IgD-negative memory B cell (primary cell): ENCODE measurements at regions not wholly inside any gene's neighbourhood (a gene's known extent, or its start where the extent isn't known, plus 50 kb on each side); places are given as distances from the start of the nearest gene placed in this dataset.
"Not testable (repeated sequence)": the region's sequence is repeated elsewhere in the genome, so short reads cannot be mapped to it uniquely, and the experiment has no call there.

Experiments used
- H3K27ac Mint-ChIP-seq, 3 donors: one replicate each; pipeline ENCODE4 v1.8.0; 2020 to 2022; ENCODE audit warnings: mild to moderate bottlenecking in 3 of 3, mixed read lengths in 3 of 3, moderate library complexity in 1 of 3
- H3K27me3 Mint-ChIP-seq: one replicate; pipeline ENCODE4 v1.8.0; 2021; ENCODE audit warnings: mixed read lengths
- H3K36me3 Mint-ChIP-seq: one replicate; pipeline ENCODE4 v1.8.0; 2020; ENCODE audit warnings: mild to moderate bottlenecking, mixed read lengths
- H3K4me1 Mint-ChIP-seq, 3 donors: one replicate each; pipeline ENCODE4 v1.8.0; 2020 to 2022; ENCODE audit warnings: mixed read lengths in 3 of 3, mild to moderate bottlenecking in 1 of 3
- H3K4me3 Mint-ChIP-seq, 4 donors: one replicate each; pipeline ENCODE4 v1.8.0; 2020 to 2022; ENCODE audit warnings: mild to moderate bottlenecking in 4 of 4, mixed read lengths in 4 of 4, moderate library complexity in 3 of 4
- H3K9me3 Mint-ChIP-seq, 3 donors: one replicate each; pipeline ENCODE4 v1.8.0; 2020 to 2021; ENCODE audit warnings: mixed read lengths in 3 of 3, mild to moderate bottlenecking in 1 of 3

DNA sequence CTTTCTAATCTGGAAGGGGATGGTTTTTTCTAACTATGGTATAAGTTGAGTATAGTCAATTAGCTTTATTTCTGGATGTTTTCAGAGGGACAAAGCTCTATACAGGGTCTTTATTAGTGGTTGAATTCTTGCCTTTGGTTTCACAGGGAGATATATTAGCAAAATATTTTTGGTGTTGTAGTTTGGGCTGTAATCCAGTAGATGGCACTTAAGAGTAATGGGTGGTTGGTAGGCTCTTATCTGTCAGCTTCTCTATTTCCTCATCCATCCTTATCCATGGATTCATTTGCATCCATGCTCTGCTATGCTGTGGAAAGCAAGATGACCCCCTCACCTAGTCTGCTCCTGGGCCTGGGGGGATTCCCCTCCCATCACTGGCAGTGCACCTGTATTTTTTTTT lies 363.6 kb upstream of the CYLC2 start:
- no peaks in the 10 kb centered on the region for H3K36me3 Mint-ChIP-seq
- no peak overlapping the region for H3K27ac Mint-ChIP-seq
- no peaks in the 10 kb centered on the region for H3K27me3 Mint-ChIP-seq
- H3K4me3 Mint-ChIP-seq: no peak overlapping the region
- no peaks in the 10 kb centered on the region for H3K4me1 Mint-ChIP-seq
- peaks cover 0 to 13% (median 8%) of the 10 kb centered on the region in 3 donors for H3K9me3 Mint-ChIP-seq

DNA sequence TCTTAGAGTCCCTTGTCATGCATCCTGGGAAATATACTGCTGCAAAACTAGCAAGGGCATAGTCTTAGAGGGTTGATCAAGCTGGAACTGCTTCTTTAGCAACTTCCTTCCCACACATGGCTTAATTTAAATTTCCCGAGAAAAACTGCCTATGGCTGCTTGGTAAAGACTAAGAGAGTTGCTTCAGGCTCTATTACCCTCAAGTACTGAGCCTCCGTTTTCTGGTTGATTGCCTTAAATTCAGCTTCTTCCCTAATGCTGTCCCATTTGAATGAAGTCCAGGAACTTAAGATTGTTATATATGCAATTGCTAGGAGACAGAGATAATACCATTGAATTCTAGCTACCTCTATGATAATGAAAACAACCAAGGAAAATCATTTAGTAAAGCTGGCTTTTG lies 385.7 kb upstream of the CYLC2 start:
- H3K4me3 Mint-ChIP-seq: no peak overlapping the region
- no peaks in the 10 kb centered on the region for H3K27me3 Mint-ChIP-seq
- H3K27ac Mint-ChIP-seq: no peak overlapping the region
- peaks cover 2% of the 10 kb centered on the region for H3K36me3 Mint-ChIP-seq
- H3K4me1 Mint-ChIP-seq: no peaks in the 10 kb centered on the region
- peaks cover 1 to 11% (median 6%) of the 10 kb centered on the region in 3 donors for H3K9me3 Mint-ChIP-seq

DNA sequence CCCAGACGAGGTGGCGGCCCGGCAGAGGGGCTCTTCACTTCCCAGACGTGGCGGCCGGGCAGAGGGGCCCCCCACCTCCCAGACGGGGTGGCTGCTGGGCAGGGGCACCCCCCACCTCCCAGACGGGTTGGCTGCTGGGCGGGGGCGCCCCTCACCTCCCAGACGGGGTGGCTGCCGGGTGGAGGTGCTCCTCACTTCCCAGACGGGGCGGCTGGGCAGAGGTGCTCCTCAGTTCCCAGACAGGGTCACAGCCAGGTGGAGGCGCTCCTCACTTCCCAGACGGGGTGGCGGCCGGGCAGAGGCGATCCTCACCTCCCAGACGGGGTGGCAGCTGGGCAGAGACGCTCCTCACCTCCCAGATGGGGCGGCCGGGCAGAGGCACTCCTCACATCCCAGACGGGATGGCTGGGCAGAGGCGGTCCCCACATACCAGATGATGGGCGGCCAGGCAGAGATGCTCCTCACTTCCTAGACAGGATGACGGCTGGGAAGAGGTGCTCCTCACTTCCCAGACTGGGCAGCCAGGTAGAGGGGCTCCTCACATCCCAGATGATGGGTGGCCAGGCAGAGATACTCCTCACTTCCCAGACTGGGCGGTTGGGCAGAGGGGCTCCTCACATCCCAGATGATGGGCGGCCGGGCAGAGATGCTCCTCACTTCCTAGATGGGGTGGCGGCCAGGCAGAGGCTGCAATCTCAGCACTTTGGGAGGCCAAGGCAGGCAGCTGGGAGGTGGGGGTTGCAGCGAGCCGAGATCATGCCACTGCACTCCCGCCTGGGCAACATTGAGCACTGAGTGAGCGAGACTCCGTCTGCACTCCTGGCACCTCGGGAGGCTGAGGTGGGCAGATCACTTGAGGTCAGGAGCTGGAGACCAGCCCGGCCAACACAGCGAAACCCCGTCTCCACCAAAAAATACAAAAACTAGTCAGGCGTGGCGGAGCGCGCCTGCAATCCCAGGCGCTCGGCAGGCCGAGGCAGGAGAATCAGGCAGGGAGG lies 391.6 kb upstream of the CYLC2 start:
- H3K27ac Mint-ChIP-seq, H3K9me3 Mint-ChIP-seq, H3K4me3 Mint-ChIP-seq, H3K27me3 Mint-ChIP-seq, H3K36me3 Mint-ChIP-seq, H3K4me1 Mint-ChIP-seq: not testable (repeated sequence)

DNA sequence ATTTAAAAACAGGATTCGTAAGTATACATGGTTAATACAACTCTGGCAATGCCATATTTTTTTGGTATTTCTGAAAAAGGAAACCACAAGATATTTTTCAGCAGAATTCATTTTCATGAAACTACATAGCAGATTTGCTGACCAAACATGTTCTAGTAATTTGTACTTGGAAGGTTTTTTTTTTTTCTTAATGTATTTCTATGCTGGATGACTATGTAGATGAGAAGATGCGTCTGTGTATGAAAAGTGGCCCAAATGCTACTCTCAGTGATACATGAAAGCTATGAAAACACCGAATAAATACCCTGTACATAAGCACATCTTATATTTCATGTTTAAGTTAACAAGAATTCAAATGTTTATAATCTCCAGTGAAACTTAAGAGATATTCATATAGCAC lies 400.9 kb upstream of the CYLC2 start:
- Mint-ChIP-seq H3K4me3 (no peak overlapping the region), H3K9me3 (peaks cover 0 to 10% (median 2%) of the 10 kb centered on the region in 3 donors), H3K4me1 (no peaks in the 10 kb centered on the region), H3K27ac (no peak overlapping the region), H3K36me3 (no peaks in the 10 kb centered on the region), H3K27me3 (no peaks in the 10 kb centered on the region)

DNA sequence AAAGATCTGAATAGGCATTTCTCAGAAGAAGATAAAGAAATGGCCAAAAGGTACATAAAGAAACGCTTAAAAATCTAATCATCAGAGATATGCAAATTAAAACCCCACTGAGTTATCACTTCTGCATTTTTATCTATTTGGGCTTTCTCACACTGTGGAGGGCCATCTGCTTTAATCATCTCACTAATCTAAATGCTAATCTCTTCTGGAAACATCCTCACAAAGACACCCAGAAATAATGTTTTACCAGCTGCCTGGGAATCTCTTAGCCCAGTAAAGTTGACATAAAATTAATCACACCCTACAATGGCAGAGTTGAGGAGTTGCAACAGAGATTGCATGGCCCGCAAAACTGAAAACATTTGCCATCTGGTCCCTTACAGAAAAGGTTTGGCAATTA lies 407.9 kb upstream of the CYLC2 start:
- Mint-ChIP-seq H3K4me1 (peaks cover 0 to 1% (median 0%) of the 10 kb centered on the region in 3 donors), H3K27me3 (no peaks in the 10 kb centered on the region), H3K4me3 (no peak overlapping the region), H3K9me3 (peaks cover 0 to 4% (median 2%) of the 10 kb centered on the region in 3 donors), H3K36me3 (no peaks in the 10 kb centered on the region), H3K27ac (peak overlapping the region in 1 of 3 donors; percentile 29)

DNA sequence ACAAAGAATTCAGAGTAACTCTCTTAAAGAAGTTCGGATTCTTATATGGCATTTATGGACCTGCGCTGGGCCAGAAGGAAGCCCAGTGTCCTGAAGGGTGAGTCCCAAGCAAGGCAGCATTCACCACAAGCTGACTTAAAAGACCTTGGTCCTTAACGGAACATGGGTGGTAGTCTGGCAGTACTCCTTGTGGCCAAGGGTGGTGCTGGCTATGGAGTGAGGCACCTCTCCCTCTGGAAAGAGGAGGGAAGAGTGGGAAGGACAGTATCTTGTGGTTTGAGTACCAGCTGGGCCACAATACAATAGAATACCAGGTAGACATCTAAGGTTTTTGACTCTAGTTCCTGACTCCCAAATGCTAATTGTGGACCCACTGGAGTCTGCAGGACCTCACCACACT lies 425.7 kb upstream of the CYLC2 start:
- peaks cover 0 to 7% (median 4%) of the 10 kb centered on the region in 3 donors for H3K9me3 Mint-ChIP-seq
- H3K4me3 Mint-ChIP-seq: peak overlapping the region in 1 of 4 donors; percentile 43
- H3K27ac Mint-ChIP-seq: no peak overlapping the region
- no peaks in the 10 kb centered on the region for H3K36me3 Mint-ChIP-seq
- H3K27me3 Mint-ChIP-seq: no peaks in the 10 kb centered on the region
- no peaks in the 10 kb centered on the region for H3K4me1 Mint-ChIP-seq

DNA sequence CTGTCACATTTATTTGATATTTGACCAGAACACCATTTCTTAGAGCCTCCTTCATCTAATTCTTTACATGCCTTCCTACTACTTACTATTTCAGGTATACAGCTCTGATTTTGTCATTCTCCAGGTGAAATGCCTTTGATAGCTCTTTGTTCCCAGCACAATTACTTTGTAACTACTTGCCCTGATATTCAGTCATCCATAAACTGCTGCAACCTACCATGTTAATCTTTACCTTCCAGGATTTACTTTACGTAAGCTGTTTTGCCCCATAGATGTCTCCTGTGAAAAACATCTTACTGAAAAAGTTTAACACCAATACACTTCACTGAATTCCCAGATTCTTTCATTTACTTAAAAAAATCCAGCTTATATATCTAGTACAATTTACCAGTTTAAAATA lies 443.8 kb upstream of the CYLC2 start:
- Mint-ChIP-seq H3K9me3 (peaks cover 3 to 22% (median 6%) of the 10 kb centered on the region in 3 donors), H3K27ac (no peak overlapping the region), H3K4me3 (no peak overlapping the region), H3K27me3 (no peaks in the 10 kb centered on the region), H3K4me1 (no peaks in the 10 kb centered on the region), H3K36me3 (peaks cover 2% of the 10 kb centered on the region)

DNA sequence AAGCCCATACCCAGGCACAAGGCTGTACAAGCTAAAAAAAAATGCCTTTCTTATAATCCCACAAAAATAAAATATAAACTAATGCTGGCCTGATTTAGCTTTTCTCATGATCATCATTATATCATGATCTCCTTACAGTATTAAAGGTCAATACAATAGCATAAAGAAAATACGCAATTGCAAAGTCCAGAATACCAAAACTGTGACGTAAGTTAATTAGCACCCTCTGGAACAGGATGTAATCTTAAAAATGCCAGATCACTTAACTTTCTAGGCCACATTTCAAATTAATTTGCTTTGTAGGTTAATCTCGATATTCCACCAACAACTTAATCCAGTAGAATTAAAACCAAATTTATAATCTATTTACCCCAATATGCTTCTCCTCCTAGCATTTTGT lies 444.2 kb upstream of the CYLC2 start:
- Mint-ChIP-seq H3K4me3 (no peak overlapping the region), H3K36me3 (peaks cover 2% of the 10 kb centered on the region), H3K9me3 (peaks cover 3 to 22% (median 6%) of the 10 kb centered on the region in 3 donors), H3K27me3 (no peaks in the 10 kb centered on the region), H3K27ac (no peak overlapping the region), H3K4me1 (no peaks in the 10 kb centered on the region)

DNA sequence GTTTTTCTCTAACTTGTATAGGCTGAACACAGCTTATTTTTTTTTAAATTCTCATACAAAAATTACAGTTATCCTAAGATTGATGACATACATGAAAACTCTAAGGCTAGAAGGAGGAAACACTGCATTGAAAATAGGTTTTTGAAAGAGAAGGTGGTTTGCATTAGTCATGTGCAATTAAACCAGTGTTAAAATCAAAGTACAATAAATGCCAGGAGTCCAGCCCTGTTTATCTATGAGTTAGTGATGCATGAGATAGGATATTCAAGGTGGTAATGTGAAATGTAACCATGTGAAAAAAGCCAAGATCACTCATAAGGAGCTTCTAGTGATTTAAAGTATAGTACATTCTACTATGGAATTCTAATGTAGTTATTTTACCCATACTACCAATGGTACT lies 444.9 kb upstream of the CYLC2 start:
- no peaks in the 10 kb centered on the region for H3K4me1 Mint-ChIP-seq
- no peaks in the 10 kb centered on the region for H3K27me3 Mint-ChIP-seq
- H3K9me3 Mint-ChIP-seq: peaks cover 3 to 22% (median 6%) of the 10 kb centered on the region in 3 donors
- no peak overlapping the region for H3K4me3 Mint-ChIP-seq
- H3K27ac Mint-ChIP-seq: no peak overlapping the region
- peaks cover 2% of the 10 kb centered on the region for H3K36me3 Mint-ChIP-seq

DNA sequence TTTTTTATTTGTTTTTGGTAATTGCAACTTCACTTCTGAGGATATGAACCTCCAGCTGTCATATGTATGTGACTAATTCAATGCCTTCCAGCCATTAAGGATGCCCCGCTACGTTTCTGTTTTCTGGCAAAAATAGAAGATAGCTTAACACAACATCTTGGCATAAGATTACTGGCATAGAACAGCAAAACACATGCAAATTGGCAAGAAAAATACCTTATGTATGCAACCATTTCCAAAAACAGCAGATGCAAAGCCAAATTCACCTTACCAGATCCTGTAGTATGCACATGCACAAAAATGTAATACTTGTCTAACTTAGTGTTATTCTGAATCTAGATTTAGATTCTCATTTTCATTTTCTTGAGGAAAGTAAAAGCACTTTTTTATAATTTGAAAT lies 461.1 kb upstream of the CYLC2 start:
- H3K9me3 Mint-ChIP-seq: peaks cover 0 to 2% (median 0%) of the 10 kb centered on the region in 3 donors

DNA sequence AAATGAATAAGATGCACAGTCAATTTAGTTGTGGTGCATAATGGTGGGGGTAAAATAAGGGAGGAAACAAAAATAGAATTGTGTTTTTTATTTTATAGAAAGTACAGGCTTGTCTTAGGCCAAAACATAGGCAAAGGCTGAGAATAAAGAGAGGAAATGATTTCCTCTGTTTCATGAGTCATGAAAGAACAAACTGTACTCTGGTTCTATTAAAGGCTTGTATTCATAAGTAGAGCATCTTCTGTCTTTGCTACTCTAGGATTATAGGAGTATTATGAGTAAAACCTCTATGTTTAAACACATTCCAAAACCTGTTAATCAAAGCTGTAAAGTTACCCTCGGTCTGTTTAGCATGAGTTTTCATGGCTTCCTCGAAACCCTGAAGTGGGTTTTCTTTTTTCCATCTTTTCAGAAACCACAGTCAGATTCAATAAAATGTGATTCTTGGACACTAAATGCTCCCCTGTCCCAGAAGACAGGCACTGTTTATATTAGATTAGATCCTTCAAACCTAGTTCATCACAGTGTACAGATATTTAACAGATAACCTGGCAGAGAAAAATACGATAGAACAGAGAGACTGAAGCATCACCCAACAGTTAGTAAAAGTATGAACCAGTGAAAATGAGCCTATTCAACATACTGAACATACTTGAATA lies 473.9 kb upstream of the CYLC2 start:
- H3K27ac Mint-ChIP-seq: no peak overlapping the region
- H3K36me3 Mint-ChIP-seq: no peaks in the 10 kb centered on the region
- no peak overlapping the region for H3K4me3 Mint-ChIP-seq
- H3K9me3 Mint-ChIP-seq: peaks cover 0 to 9% (median 2%) of the 10 kb centered on the region in 3 donors
- no peaks in the 10 kb centered on the region for H3K4me1 Mint-ChIP-seq
- no peaks in the 10 kb centered on the region for H3K27me3 Mint-ChIP-seq

More for the DNA sequence above, 461.1 kb upstream of the CYLC2 start:
- no peaks in the 10 kb centered on the region for H3K27me3 Mint-ChIP-seq
- H3K36me3 Mint-ChIP-seq: no peaks in the 10 kb centered on the region
- no peak overlapping the region for H3K27ac Mint-ChIP-seq
- no peaks in the 10 kb centered on the region for H3K4me1 Mint-ChIP-seq
- no peak overlapping the region for H3K4me3 Mint-ChIP-seq

DNA sequence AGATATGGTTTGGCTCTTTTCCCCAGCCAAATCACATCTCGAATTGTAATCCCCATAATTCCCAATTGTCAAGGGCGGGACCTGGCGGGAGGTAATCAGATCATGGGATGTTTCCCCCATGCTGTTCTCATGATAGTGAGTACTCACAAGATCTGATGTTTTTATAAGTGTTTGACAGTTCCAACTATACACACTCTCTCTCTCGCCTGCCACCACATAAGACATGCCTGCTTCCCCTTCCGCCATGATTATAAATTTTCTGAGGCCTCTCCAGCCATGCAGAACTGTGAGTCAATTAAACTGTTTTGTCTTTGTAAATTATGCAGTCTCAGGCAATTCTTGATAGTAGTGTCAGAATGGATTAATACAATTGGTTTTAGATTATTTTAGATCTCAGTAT lies 475.7 kb upstream of the CYLC2 start:
- peaks cover 0 to 6% (median 2%) of the 10 kb centered on the region in 3 donors for H3K9me3 Mint-ChIP-seq
- H3K27me3 Mint-ChIP-seq: no peaks in the 10 kb centered on the region
- H3K4me3 Mint-ChIP-seq: no peak overlapping the region
- no peaks in the 10 kb centered on the region for H3K36me3 Mint-ChIP-seq
- H3K4me1 Mint-ChIP-seq: no peaks in the 10 kb centered on the region
- no peak overlapping the region for H3K27ac Mint-ChIP-seq

DNA sequence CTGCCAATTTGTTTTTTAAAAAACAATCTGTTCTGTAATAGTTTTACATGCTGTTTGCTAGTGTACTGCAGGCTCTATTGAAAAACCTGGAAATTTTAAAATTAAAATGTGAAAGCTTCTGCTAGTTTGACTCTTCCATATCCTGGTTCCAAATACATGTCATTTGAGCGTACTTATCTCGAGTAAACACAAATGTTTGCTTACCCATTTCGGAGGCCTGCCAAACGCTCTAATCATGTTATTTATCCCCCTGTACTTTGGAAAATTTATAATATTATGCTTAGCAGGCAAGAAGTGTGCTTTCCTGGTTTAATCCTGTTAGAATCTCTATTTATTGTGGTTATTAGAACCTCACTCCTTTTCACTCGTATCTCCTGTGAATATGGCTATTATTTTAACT lies 476.8 kb upstream of the CYLC2 start:
- no peak overlapping the region for H3K27ac Mint-ChIP-seq
- no peaks in the 10 kb centered on the region for H3K27me3 Mint-ChIP-seq
- H3K36me3 Mint-ChIP-seq: no peaks in the 10 kb centered on the region
- no peak overlapping the region for H3K4me3 Mint-ChIP-seq
- peaks cover 0 to 6% (median 2%) of the 10 kb centered on the region in 3 donors for H3K9me3 Mint-ChIP-seq
- no peaks in the 10 kb centered on the region for H3K4me1 Mint-ChIP-seq

DNA sequence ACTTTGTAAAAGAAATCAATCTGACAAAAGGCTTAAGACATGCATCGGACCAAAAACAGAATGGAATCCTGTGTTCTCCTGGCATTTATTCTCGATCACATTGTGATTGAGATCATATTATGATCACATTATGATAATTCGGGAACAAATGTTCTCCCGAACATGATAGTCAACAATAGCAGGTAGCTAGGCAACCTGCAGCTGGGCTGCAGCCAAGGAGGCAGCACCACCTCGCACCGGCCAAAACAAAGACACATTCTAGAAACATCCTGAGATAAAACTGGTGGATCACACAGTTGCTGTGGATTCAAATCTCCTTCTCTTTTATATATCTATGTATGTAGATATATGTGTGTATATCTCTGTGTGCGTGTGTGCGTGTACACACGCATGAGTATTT lies 480.6 kb upstream of the CYLC2 start:
- no peaks in the 10 kb centered on the region for H3K36me3 Mint-ChIP-seq
- H3K4me3 Mint-ChIP-seq: no peak overlapping the region
- peaks cover 0 to 6% (median 4%) of the 10 kb centered on the region in 3 donors for H3K9me3 Mint-ChIP-seq
- no peaks in the 10 kb centered on the region for H3K27me3 Mint-ChIP-seq
- no peaks in the 10 kb centered on the region for H3K4me1 Mint-ChIP-seq
- no peak overlapping the region for H3K27ac Mint-ChIP-seq

DNA sequence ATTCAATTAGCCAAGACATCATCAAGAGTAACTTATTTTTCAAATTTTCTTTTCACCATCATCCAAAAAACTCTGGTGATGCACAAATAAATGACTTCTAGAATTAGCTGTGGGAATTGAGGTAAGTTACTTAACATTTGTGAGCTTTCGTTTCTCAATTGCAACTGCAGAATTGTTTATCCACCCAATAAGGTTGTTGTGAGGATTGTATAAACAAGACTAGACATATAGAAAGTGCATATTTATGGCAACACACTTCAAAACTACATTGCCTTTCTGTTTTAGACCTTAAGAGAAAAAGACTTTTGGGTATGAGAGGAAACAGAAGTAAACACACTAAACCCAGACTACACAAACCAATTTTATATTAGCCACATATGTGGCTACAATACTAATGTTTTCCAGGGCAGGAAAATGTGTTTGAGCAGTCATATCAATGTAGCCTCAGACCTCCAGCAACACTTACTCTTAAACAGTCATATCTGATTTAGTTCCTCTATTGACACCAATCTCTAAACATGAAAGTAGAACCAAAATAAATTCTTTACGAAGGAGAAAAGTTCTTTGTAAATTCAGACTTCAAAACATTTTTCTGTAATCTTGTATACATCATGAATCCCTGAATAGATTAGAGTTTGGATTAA lies 488.0 kb upstream of the CYLC2 start:
- H3K4me1 Mint-ChIP-seq: no peaks in the 10 kb centered on the region
- no peaks in the 10 kb centered on the region for H3K36me3 Mint-ChIP-seq
- no peak overlapping the region for H3K27ac Mint-ChIP-seq
- no peaks in the 10 kb centered on the region for H3K27me3 Mint-ChIP-seq
- peaks cover 0 to under 1% (median 0%) of the 10 kb centered on the region in 3 donors for H3K9me3 Mint-ChIP-seq
- no peak overlapping the region for H3K4me3 Mint-ChIP-seq
